ENCODE measurements at regions not wholly inside any gene's neighbourhood (a gene's known extent, or its start where the extent isn't known, plus 50 kb on each side); places are given as distances from the start of the nearest gene placed in this dataset.

- TF ChIP-seq MAX (IDR thresholded peaks at IDR 0.05; ENCODE audit: low read depth, low read length): no peak
- TF ChIP-seq MYC (IDR thresholded peaks at IDR 0.05; ENCODE audit: low read depth, low read length): no peak
- TF ChIP-seq POLR2A (IDR thresholded peaks at IDR 0.05; ENCODE audit: extremely low read depth, insufficient read length): no peak
- TF ChIP-seq CTCF (IDR thresholded peaks at IDR 0.05; ENCODE audit: low read depth, low read length): no peak
- no peak overlapping the region for H3K4me3 ChIP-seq (ENCODE audit: low read depth, low read length)
- no peak for DNase-seq (ENCODE audit: low read depth)
Observed at GRCh38 chr6:170471491-170471890, 81.6 kb downstream of the PSMB1 start.

GRCh38 chr6:170470734-170471133, 82.4 kb downstream of the PSMB1 start:
- H3K4me3 ChIP-seq (ENCODE audit: low read depth, low read length): no peak overlapping the region
- no peak for DNase-seq (ENCODE audit: low read depth)
- TF ChIP-seq POLR2A (IDR thresholded peaks at IDR 0.05; ENCODE audit: extremely low read depth, insufficient read length) (no peak), MYC (IDR thresholded peaks at IDR 0.05; ENCODE audit: low read depth, low read length) (no peak), CTCF (IDR thresholded peaks at IDR 0.05; ENCODE audit: low read depth, low read length) (no peak), MAX (IDR thresholded peaks at IDR 0.05; ENCODE audit: low read depth, low read length) (no peak)

- DNase-seq (ENCODE audit: low read depth): no peak
- H3K4me3 ChIP-seq (ENCODE audit: low read depth, low read length): no peak overlapping the region
- no peak for TF ChIP-seq CTCF (IDR thresholded peaks at IDR 0.05; ENCODE audit: low read depth, low read length)
Observed at GRCh38 chr6:170464524-170464979, 88.6 kb downstream of the PSMB1 start.

- DNase-seq (ENCODE audit: low read depth): no peak
- TF ChIP-seq MYC (IDR thresholded peaks at IDR 0.05; ENCODE audit: low read depth, low read length): no peak
- no peak for TF ChIP-seq MAX (IDR thresholded peaks at IDR 0.05; ENCODE audit: low read depth, low read length)
- TF ChIP-seq POLR2A (IDR thresholded peaks at IDR 0.05; ENCODE audit: extremely low read depth, insufficient read length): no peak
- TF ChIP-seq CTCF (IDR thresholded peaks at IDR 0.05; ENCODE audit: low read depth, low read length): no peak
- no peak overlapping the region for H3K4me3 ChIP-seq (ENCODE audit: low read depth, low read length)
Observed at GRCh38 chr6:170464080-170464479, 89.0 kb downstream of the PSMB1 start.

- no peak for DNase-seq (ENCODE audit: low read depth)
- no peak overlapping the region for H3K4me3 ChIP-seq (ENCODE audit: low read depth, low read length)
- TF ChIP-seq POLR2A (IDR thresholded peaks at IDR 0.05; ENCODE audit: extremely low read depth, insufficient read length): no peak
- TF ChIP-seq MAX (IDR thresholded peaks at IDR 0.05; ENCODE audit: low read depth, low read length): no peak
- no peak for TF ChIP-seq MYC (IDR thresholded peaks at IDR 0.05; ENCODE audit: low read depth, low read length)
- no peak for TF ChIP-seq CTCF (IDR thresholded peaks at IDR 0.05; ENCODE audit: low read depth, low read length)
Observed at GRCh38 chr6:170463101-170463721, 89.9 kb downstream of the PSMB1 start.

Data from NB4 (cell line).